Peyer's patch (tissue), 4 donors: ENCODE measurements at regions not wholly inside any gene's neighbourhood (a gene's known extent, or its start where the extent isn't known, plus 50 kb on each side); places are given as distances from the start of the nearest gene placed in this dataset.

Source experiments
- POLR2A ChIP-seq, 2 donors: fragments of 450-650 bp; IDR thresholded peaks; one replicate each; pipeline ENCODE4 v1.5.1; 2017; ENCODE audit warnings: antibody characterized with exemption in 2 of 2, mild to moderate bottlenecking in 2 of 2, moderate library complexity in 2 of 2
- TF ChIP-seq, protein P1 (sequence below), 6 experiments: fragments of 450-650 bp in 4 of 6; fragments of 200-600 bp in 2 of 6; sonication (generic) in 1 of 6; IDR thresholded peaks; one replicate each; pipeline ENCODE4 v1.5.1; 2017 to 2019; ENCODE audit warnings: antibody characterized with exemption in 6 of 6, mild to moderate bottlenecking in 3 of 6, moderate library complexity in 1 of 6

DNA sequence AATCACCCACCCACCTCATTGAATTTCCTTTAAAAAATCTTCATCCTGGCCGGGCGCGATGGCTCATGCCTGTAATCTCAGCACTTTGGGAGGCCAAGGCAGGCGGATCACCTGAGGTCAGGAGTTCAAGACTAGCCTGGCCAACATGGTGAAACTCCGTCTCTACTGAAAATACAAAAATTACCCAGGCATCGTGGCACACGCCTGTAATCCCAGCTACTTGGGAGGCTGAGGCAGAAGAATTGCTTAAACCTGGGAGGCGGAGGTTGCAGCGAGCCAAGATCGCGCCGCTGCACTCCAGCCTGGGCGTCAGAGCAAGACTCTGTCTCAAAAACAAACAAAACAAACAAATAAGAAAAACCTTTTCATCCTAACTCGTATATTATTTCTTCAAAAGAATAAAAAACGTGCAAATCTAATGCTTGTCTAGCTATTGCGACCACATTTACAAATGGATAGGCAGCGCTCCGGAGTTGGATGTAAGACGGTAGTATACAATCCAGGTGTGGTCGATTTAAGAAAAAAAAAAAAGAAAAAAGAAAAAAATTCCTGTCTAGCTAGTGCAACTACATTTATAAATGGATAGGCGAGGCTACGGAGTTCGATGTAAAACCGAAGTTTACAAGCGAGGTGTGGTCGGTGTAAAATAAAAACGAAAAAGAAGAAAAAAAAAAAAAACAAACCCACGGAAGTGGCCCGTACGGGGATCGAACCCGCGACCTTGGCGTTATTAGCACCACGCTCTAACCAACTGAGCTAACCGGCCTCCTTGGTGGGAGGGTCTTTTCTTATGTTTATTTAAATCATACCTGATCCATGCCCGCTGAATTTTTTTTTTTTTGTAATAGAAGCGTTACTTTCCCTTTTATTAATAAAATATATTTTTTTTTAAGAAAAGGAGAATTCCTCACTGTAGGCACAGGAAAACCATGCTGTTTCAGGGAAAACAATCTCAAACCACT is 70.7 kb upstream of the PRSS16 start:
- TF ChIP-seq, protein P1, sequence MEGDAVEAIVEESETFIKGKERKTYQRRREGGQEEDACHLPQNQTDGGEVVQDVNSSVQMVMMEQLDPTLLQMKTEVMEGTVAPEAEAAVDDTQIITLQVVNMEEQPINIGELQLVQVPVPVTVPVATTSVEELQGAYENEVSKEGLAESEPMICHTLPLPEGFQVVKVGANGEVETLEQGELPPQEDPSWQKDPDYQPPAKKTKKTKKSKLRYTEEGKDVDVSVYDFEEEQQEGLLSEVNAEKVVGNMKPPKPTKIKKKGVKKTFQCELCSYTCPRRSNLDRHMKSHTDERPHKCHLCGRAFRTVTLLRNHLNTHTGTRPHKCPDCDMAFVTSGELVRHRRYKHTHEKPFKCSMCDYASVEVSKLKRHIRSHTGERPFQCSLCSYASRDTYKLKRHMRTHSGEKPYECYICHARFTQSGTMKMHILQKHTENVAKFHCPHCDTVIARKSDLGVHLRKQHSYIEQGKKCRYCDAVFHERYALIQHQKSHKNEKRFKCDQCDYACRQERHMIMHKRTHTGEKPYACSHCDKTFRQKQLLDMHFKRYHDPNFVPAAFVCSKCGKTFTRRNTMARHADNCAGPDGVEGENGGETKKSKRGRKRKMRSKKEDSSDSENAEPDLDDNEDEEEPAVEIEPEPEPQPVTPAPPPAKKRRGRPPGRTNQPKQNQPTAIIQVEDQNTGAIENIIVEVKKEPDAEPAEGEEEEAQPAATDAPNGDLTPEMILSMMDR (IDR thresholded peaks at IDR 0.05), result no peak
- TF ChIP-seq POLR2A (IDR thresholded peaks at IDR 0.05), result no peak
